ENCODE measurements at regions not wholly inside any gene's neighbourhood (a gene's known extent, or its start where the extent isn't known, plus 50 kb on each side); places are given as distances from the start of the nearest gene placed in this dataset.

- Mint-ChIP-seq H3K36me3 (no peaks in the 10 kb centered on the region), H3K27ac (no peak overlapping the region), H3K27me3 (ENCODE audit: low read depth in 3 of 3) (no peaks in the 10 kb centered on the region), H3K4me3 (no peak overlapping the region), H3K9me3 (no peaks in the 10 kb centered on the region), H3K4me1 (no peaks in the 10 kb centered on the region)
- no peak for DNase-seq
Measured at GRCh38 chr4:123913598-123913997, 517.0 kb downstream of the SPRY1 start.

- no peak for DNase-seq
- Mint-ChIP-seq H3K36me3 (no peaks in the 10 kb centered on the region), H3K27me3 (ENCODE audit: low read depth in 3 of 3) (no peaks in the 10 kb centered on the region), H3K27ac (no peak overlapping the region), H3K9me3 (no peaks in the 10 kb centered on the region), H3K4me3 (no peak overlapping the region), H3K4me1 (no peaks in the 10 kb centered on the region)
Measured at GRCh38 chr4:123916821-123917220, 520.2 kb downstream of the SPRY1 start.

- Mint-ChIP-seq H3K27ac (no peak overlapping the region), H3K4me3 (no peak overlapping the region), H3K36me3 (no peaks in the 10 kb centered on the region), H3K27me3 (ENCODE audit: low read depth in 3 of 3) (peaks cover 0 to 2% (median 0%) of the 10 kb centered on the region in 3 donors), H3K4me1 (no peaks in the 10 kb centered on the region), H3K9me3 (peaks cover 0 to 3% (median 0%) of the 10 kb centered on the region in 6 donors)
- no peak for DNase-seq
Measured at GRCh38 chr4:123919576-123920098, 523.0 kb downstream of the SPRY1 start.

- Mint-ChIP-seq H3K4me3 (no peak overlapping the region), H3K27me3 (ENCODE audit: low read depth in 3 of 3) (peaks cover 0 to 3% (median 0%) of the 10 kb centered on the region in 3 donors), H3K36me3 (no peaks in the 10 kb centered on the region), H3K4me1 (no peaks in the 10 kb centered on the region), H3K9me3 (peaks cover 0 to 3% (median 0%) of the 10 kb centered on the region in 6 donors), H3K27ac (no peak overlapping the region)
- no peak for DNase-seq
Measured at GRCh38 chr4:123921339-123921738, 524.7 kb downstream of the SPRY1 start.

- no peak overlapping the region for H3K4me3 Mint-ChIP-seq
- no peaks in the 10 kb centered on the region for H3K4me1 Mint-ChIP-seq
- DNase-seq = no peak
- peaks cover 0 to 3% (median 0%) of the 10 kb centered on the region in 3 donors for H3K27me3 Mint-ChIP-seq (ENCODE audit: low read depth in 3 of 3)
- H3K27ac Mint-ChIP-seq = no peak overlapping the region
- peaks cover 0 to 3% (median 0%) of the 10 kb centered on the region in 6 donors for H3K9me3 Mint-ChIP-seq
- no peaks in the 10 kb centered on the region for H3K36me3 Mint-ChIP-seq
Measured at GRCh38 chr4:123922847-123923246, 526.3 kb downstream of the SPRY1 start.

DNA sequence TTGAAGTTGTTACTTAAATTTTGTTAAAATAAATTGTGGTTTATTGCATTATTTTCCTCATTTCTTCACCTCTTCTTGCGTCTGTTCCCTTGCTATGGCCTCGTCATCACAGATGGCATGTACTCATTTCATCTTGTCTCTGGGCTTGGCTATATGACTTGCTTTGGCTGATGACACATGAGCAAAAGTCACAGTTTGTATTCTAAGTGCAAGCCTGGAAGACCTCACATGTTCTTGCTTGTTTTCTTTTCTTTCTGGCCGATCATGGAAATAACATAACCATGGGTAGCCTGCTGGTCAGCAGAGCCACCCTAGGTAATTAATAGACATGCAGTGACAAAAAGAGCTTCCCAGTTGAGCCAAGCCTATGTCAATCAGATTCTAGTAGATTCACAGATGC, 527.9 kb downstream of the SPRY1 start:
- Mint-ChIP-seq H3K4me1 (no peaks in the 10 kb centered on the region), H3K36me3 (no peaks in the 10 kb centered on the region), H3K27me3 (ENCODE audit: low read depth in 3 of 3) (peaks cover 0 to 3% (median 0%) of the 10 kb centered on the region in 3 donors), H3K4me3 (no peak overlapping the region), H3K9me3 (peaks cover 0 to 3% (median 0%) of the 10 kb centered on the region in 6 donors), H3K27ac (no peak overlapping the region)
- no peak for DNase-seq

GRCh38 chr4:123929565-123929964, 533.0 kb downstream of the SPRY1 start:
- no peak for DNase-seq
- H3K36me3 Mint-ChIP-seq = no peaks in the 10 kb centered on the region
- H3K27ac Mint-ChIP-seq = no peak overlapping the region

GRCh38 chr4:123930996-123931395, 534.4 kb downstream of the SPRY1 start:
- Mint-ChIP-seq H3K36me3 (no peaks in the 10 kb centered on the region), H3K4me1 (no peaks in the 10 kb centered on the region), H3K4me3 (no peak overlapping the region), H3K27ac (no peak overlapping the region), H3K27me3 (ENCODE audit: low read depth in 3 of 3) (no peaks in the 10 kb centered on the region), H3K9me3 (peaks cover 0 to 4% (median 2%) of the 10 kb centered on the region in 6 donors)
- DNase-seq = no peak

More at GRCh38 chr4:123929565-123929964, 533.0 kb downstream of the SPRY1 start:
- no peak overlapping the region for H3K4me3 Mint-ChIP-seq
- H3K27me3 Mint-ChIP-seq (ENCODE audit: low read depth in 3 of 3) = peaks cover 0 to 2% (median 0%) of the 10 kb centered on the region in 3 donors
- no peaks in the 10 kb centered on the region for H3K4me1 Mint-ChIP-seq
- H3K9me3 Mint-ChIP-seq = peaks cover 0 to 4% (median 1%) of the 10 kb centered on the region in 6 donors

GRCh38 chr4:123934096-123934495, 537.5 kb downstream of the SPRY1 start:
- peaks cover 0 to 2% (median 0%) of the 10 kb centered on the region in 3 donors for H3K27me3 Mint-ChIP-seq (ENCODE audit: low read depth in 3 of 3)
- DNase-seq = no peak
- no peaks in the 10 kb centered on the region for H3K4me1 Mint-ChIP-seq
- no peak overlapping the region for H3K4me3 Mint-ChIP-seq
- no peak overlapping the region for H3K27ac Mint-ChIP-seq
- peaks cover 0 to 4% (median 2%) of the 10 kb centered on the region in 6 donors for H3K9me3 Mint-ChIP-seq
- no peaks in the 10 kb centered on the region for H3K36me3 Mint-ChIP-seq

GRCh38 chr4:123936621-123937043, 540.0 kb downstream of the SPRY1 start:
- no peak for DNase-seq
- Mint-ChIP-seq H3K36me3 (no peaks in the 10 kb centered on the region), H3K27ac (no peak overlapping the region), H3K4me3 (no peak overlapping the region), H3K27me3 (ENCODE audit: low read depth in 3 of 3) (peaks cover 0 to 2% (median 0%) of the 10 kb centered on the region in 3 donors), H3K4me1 (no peaks in the 10 kb centered on the region), H3K9me3 (peaks cover 0 to 4% (median 2%) of the 10 kb centered on the region in 6 donors)

DNA sequence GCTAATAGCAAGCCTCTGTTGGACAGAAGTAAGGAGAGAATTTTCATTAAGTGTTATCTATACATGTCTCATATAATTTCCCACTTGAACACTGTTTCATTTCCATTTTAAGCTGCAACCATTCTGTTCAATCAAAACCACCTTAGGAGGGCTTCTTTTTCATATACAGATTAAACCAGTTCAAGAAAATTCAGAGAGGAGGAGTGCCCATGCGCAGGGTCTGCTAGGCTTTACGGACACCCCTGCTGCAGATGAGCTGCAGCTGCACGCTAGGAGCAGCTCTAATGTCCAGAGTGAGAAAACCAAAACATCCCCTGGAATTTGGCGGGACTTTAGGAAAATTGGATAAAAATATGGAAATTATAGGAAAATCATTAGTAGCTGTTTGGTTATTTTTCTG, 541.0 kb downstream of the SPRY1 start:
- Mint-ChIP-seq H3K27ac (no peak overlapping the region), H3K4me1 (no peaks in the 10 kb centered on the region), H3K4me3 (no peak overlapping the region)

GRCh38 chr4:123939621-123940020, 543.0 kb downstream of the SPRY1 start:
- Mint-ChIP-seq H3K4me3 (no peak overlapping the region), H3K27ac (no peak overlapping the region), H3K9me3 (peaks cover 0 to 2% (median 0%) of the 10 kb centered on the region in 6 donors), H3K36me3 (no peaks in the 10 kb centered on the region), H3K27me3 (ENCODE audit: low read depth in 3 of 3) (peaks cover 0 to 2% (median under 1%) of the 10 kb centered on the region in 3 donors), H3K4me1 (no peaks in the 10 kb centered on the region)
- DNase-seq = no peak

More for the DNA sequence above, 541.0 kb downstream of the SPRY1 start:
- Mint-ChIP-seq H3K36me3 (no peaks in the 10 kb centered on the region), H3K9me3 (peaks cover 0 to 4% (median 2%) of the 10 kb centered on the region in 6 donors), H3K27me3 (ENCODE audit: low read depth in 3 of 3) (peaks cover 0 to 2% (median 0%) of the 10 kb centered on the region in 3 donors)
- no peak for DNase-seq

- Mint-ChIP-seq H3K27ac (no peak overlapping the region), H3K36me3 (no peaks in the 10 kb centered on the region)
- DNase-seq = no peak
Measured at GRCh38 chr4:123940604-123941003, 544.0 kb downstream of the SPRY1 start.

GRCh38 chr4:123941306-123941705, 544.7 kb downstream of the SPRY1 start:
- no peaks in the 10 kb centered on the region for H3K36me3 Mint-ChIP-seq
- H3K4me1 Mint-ChIP-seq = no peaks in the 10 kb centered on the region
- no peak for DNase-seq
- H3K4me3 Mint-ChIP-seq = no peak overlapping the region
- H3K27me3 Mint-ChIP-seq (ENCODE audit: low read depth in 3 of 3) = peaks cover 0 to 2% (median 2%) of the 10 kb centered on the region in 3 donors
- H3K9me3 Mint-ChIP-seq = no peaks in the 10 kb centered on the region
- H3K27ac Mint-ChIP-seq = no peak overlapping the region

More at GRCh38 chr4:123940604-123941003, 544.0 kb downstream of the SPRY1 start:
- peaks cover 0 to 2% (median 2%) of the 10 kb centered on the region in 3 donors for H3K27me3 Mint-ChIP-seq (ENCODE audit: low read depth in 3 of 3)
- no peak overlapping the region for H3K4me3 Mint-ChIP-seq
- H3K4me1 Mint-ChIP-seq = no peaks in the 10 kb centered on the region
- no peaks in the 10 kb centered on the region for H3K9me3 Mint-ChIP-seq

DNA sequence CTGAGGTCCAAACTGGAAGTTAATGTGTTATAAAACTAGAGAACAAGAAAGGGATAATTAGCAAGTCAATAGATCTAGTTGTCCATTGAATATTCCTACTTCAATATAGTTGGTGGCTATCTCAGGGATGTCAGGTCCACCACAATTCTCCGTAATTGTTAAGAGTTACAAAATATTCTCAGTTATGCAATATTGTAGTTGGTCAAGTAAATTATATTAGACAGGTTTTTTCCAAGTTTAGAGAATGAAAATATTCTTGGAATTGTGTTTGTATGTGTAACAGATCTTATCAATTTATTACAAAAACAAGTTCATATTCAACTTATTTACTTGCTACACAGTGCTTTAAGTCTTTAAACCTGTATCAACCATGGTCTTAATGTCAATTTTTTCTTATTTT, 547.4 kb downstream of the SPRY1 start:
- no peak for DNase-seq
- H3K4me3 Mint-ChIP-seq = no peak overlapping the region
- H3K36me3 Mint-ChIP-seq = no peaks in the 10 kb centered on the region
- H3K4me1 Mint-ChIP-seq = no peaks in the 10 kb centered on the region
- H3K9me3 Mint-ChIP-seq = no peaks in the 10 kb centered on the region
- peaks cover 0 to 2% (median 0%) of the 10 kb centered on the region in 3 donors for H3K27me3 Mint-ChIP-seq (ENCODE audit: low read depth in 3 of 3)
- H3K27ac Mint-ChIP-seq = no peak overlapping the region

All from immature natural killer cell (primary cell).